K562 (cell line): ENCODE measurements at regions not wholly inside any gene's neighbourhood (a gene's known extent, or its start where the extent isn't known, plus 50 kb on each side); places are given as distances from the start of the nearest gene placed in this dataset.

Experiments used
- ATAC-seq: fragments of 200-7000 bp; cut with Tn5 transposase; 3 replicates; pipeline ENCODE4 v1.9.1; 2020; ENCODE audit warnings: moderate library complexity
- BruUV-seq: library from RNA; stranded (reverse); fragments of 400-500 nt; replicated peaks from 2 replicates; lab custom pipeline; 2021; lab: Mats Ljungman, UMichigan
- CTCF ChIA-PET: fragments of 300-600 bp; formaldehyde crosslinking; extraction: SDS; loops from one replicate; lab custom pipeline; 2021; ENCODE audit warnings: low intra/inter-chr PET ratio; lab: Yijun Ruan, JAX
- POLR2A ChIA-PET: fragments of 300-600, 350-650 bp; sonication (Branson Sonifier 250); formaldehyde crosslinking; extraction: SDS; loops from one replicate; lab custom pipeline; 2021; ENCODE audit warnings: antibody characterized with exemption, inconsistent platforms; lab: Yijun Ruan, JAX
- DNase-seq, 4 experiments: peaks; one replicate each; pipeline versions ENCODE4 v3.0.0 to v3.0.0-alpha.2; 2011 to 2018; ENCODE audit warnings: low spot score in 3 of 4, mixed read lengths in 3 of 4; ENCODE audit errors: extremely low read depth in 1 of 4
- FAIRE-seq: peaks from 2 replicates; lab custom pipeline; 2011; peaks lifted over from hg19 to GRCh38; lab: Jason Lieb, UNC
- H2AFZ ChIP-seq: 2 replicates; pipeline ENCODE4 v1.6.0; 2011; ENCODE audit warnings: low read depth, low read length, control low read depth, inconsistent platforms
- H3K27ac ChIP-seq: fragments of 200-600 bp; 3 replicates; pipeline ENCODE4 v1.8.0; 2011; ENCODE audit warnings: low read depth, mild to moderate bottlenecking, control low read depth, inconsistent platforms, low read length, moderate library complexity, mixed read lengths; ENCODE audit errors: extremely low read depth
- H3K27me3 ChIP-seq, 2 experiments: fragments of 300-600 bp in 1 of 2; 2 replicates in 1 of 2; 3 replicates in 1 of 2; pipeline versions ENCODE4 v1.6.0 to v1.8.0; 2011; ENCODE audit warnings: inconsistent platforms in 2 of 2, low read length in 2 of 2, mild to moderate bottlenecking in 1 of 2, mixed read lengths in 1 of 2, moderate library complexity in 1 of 2; ENCODE audit not compliant: control insufficient read depth in 2 of 2, insufficient read depth in 2 of 2
- H3K36me3 ChIP-seq: fragments of 300-600 bp; 3 replicates; pipeline ENCODE4 v1.8.0; 2011; ENCODE audit warnings: mild to moderate bottlenecking, low read length, inconsistent platforms; ENCODE audit not compliant: control insufficient read depth, insufficient read depth
- H3K4me1 ChIP-seq, 2 experiments: fragments of 200-600 bp in 1 of 2; replicated peaks in 1 of 2; 2 replicates in 1 of 2; 3 replicates in 1 of 2; pipeline versions ENCODE4 v1.5.1 to v1.8.0; 2011; ENCODE audit warnings: inconsistent platforms in 2 of 2, low read length in 2 of 2, mild to moderate bottlenecking in 1 of 2, mixed read lengths in 1 of 2, moderate library complexity in 1 of 2; ENCODE audit not compliant: control insufficient read depth in 2 of 2, insufficient read depth in 2 of 2
- H3K4me2 ChIP-seq: 2 replicates; pipeline ENCODE4 v1.6.1; 2011; ENCODE audit warnings: low read length, control low read depth, inconsistent platforms, mixed read lengths; ENCODE audit not compliant: insufficient read depth
- H3K4me3 ChIP-seq: fragments of 200-600 bp; sonication (generic), shearing (Covaris generic); 2 replicates; pipeline ENCODE4 v1.5.1; 2016; ENCODE audit warnings: control low read depth, inconsistent platforms
- H3K79me2 ChIP-seq: fragments of 200-600 bp; 3 replicates; pipeline ENCODE4 v1.8.0; 2011; ENCODE audit warnings: low read length, inconsistent platforms; ENCODE audit not compliant: control insufficient read depth, insufficient read depth
- H3K9ac ChIP-seq, 2 experiments: 2 replicates each; pipeline versions ENCODE4 v1.6.0 to v1.6.1; 2011; ENCODE audit warnings: low read depth in 2 of 2, low read length in 2 of 2, control low read depth in 1 of 2, inconsistent platforms in 1 of 2, mild to moderate bottlenecking in 1 of 2, mixed read lengths in 1 of 2; ENCODE audit not compliant: insufficient read depth in 1 of 2
- H3K9me1 ChIP-seq: one replicate; pipeline ENCODE4 v1.6.0; 2011; ENCODE audit warnings: inconsistent platforms, mild to moderate bottlenecking, low read length, moderate library complexity; ENCODE audit not compliant: control insufficient read depth, insufficient read depth
- H3K9me3 ChIP-seq: replicated peaks from 2 replicates; pipeline ENCODE4 v1.5.1; 2011; ENCODE audit warnings: low read depth, low read length, inconsistent platforms; ENCODE audit not compliant: control insufficient read depth, insufficient read depth
- H4K20me1 ChIP-seq: replicated peaks from 2 replicates; pipeline ENCODE4 v1.6.1; 2011; ENCODE audit warnings: low read length, inconsistent platforms, mixed read lengths; ENCODE audit not compliant: control insufficient read depth, insufficient read depth
- BRF1 ChIP-seq: IDR thresholded peaks from 3 replicates; pipeline ENCODE4 v1.6.1; 2011; ENCODE audit warnings: borderline replicate concordance, mild to moderate bottlenecking; ENCODE audit not compliant: insufficient read length; ENCODE audit errors: extremely low read depth
- CHD2 ChIP-seq: IDR thresholded peaks from 2 replicates; pipeline ENCODE4 v1.6.1; 2011; ENCODE audit warnings: low read depth, low read length
- CREB3L1 ChIP-seq: fragments of 450-650 bp; IDR thresholded peaks from 2 replicates; pipeline ENCODE4 v1.6.1; 2014; ENCODE audit warnings: low read depth, mild to moderate bottlenecking, moderate library complexity, borderline replicate concordance
- CREM ChIP-seq: IDR thresholded peaks from 2 replicates; pipeline ENCODE4 v1.6.1; 2014; ENCODE audit warnings: antibody characterized with exemption, low read depth
- EHMT2 ChIP-seq: fragments of 450-650 bp; IDR thresholded peaks from 2 replicates; pipeline ENCODE4 v1.6.1; 2018; ENCODE audit warnings: antibody characterized with exemption
- EP400 ChIP-seq: fragments of 450-650 bp; IDR thresholded peaks from 2 replicates; pipeline ENCODE4 v1.6.1; 2017; ENCODE audit warnings: antibody characterized with exemption, mild to moderate bottlenecking, moderate library complexity
- FOXJ3 ChIP-seq: sonication (generic); formaldehyde crosslinking; IDR thresholded peaks from 2 replicates; pipeline ENCODE4 v1.4.0; 2020; ENCODE audit warnings: mild to moderate bottlenecking, missing genetic modification reagents
- HMGN3 ChIP-seq: IDR thresholded peaks from 2 replicates; pipeline ENCODE4 v1.6.1; 2011; ENCODE audit warnings: borderline replicate concordance, low read depth, mild to moderate bottlenecking, mixed read lengths, low read length; ENCODE audit not compliant: insufficient read length; ENCODE audit errors: extremely low read depth
- MYNN ChIP-seq, 2 experiments: sonication (generic); formaldehyde crosslinking in 1 of 2; IDR thresholded peaks; 2 replicates each; pipeline versions ENCODE4 v1.5.0 to v1.6.1; 2016 to 2020; ENCODE audit warnings: antibody characterized with exemption in 1 of 2, missing genetic modification reagents in 1 of 2
- PHB ChIP-seq: fragments of 250-450 bp; sonication (Bioruptor Pico); IDR thresholded peaks from 2 replicates; pipeline ENCODE4 v1.5.0; 2021
- RERE ChIP-seq: sonication (generic); formaldehyde crosslinking; IDR thresholded peaks from 2 replicates; pipeline ENCODE4 v1.8.0; 2023; ENCODE audit warnings: missing genetic modification reagents, mild to moderate bottlenecking, borderline replicate concordance
- TFE3 ChIP-seq: fragments of 450-650 bp; formaldehyde crosslinking; IDR thresholded peaks from 2 replicates; pipeline ENCODE4 v1.4.0; 2020; ENCODE audit warnings: mild to moderate bottlenecking, mixed read lengths
- ZNF436 ChIP-seq: fragments of 250-450, 450-650 bp; sonication (Bioruptor Pico); formaldehyde crosslinking; IDR thresholded peaks from 2 replicates; pipeline ENCODE4 v1.7.0; 2020; ENCODE audit warnings: mild to moderate bottlenecking
- WGBS: fragments of 100-300 bp; shearing (Covaris generic); methylation state at CpG from one replicate; pipeline ENCODE4 v1.1.6; 2016; ENCODE audit warnings: low coverage, mixed read lengths; ENCODE audit not compliant: insufficient coverage; ENCODE audit errors: missing lambda C conversion rate; 5-methylcytosine and 5-hydroxymethylcytosine counted together
- in situ Hi-C: fragments of 300-500 bp; cut with MboI; formaldehyde crosslinking; loops from 4 replicates; pipeline ENCODE4 v1.15.0; 2018; ENCODE audit warnings: inconsistent platforms, mixed read lengths
- intact Hi-C: fragments of 100-400 bp; cut with micrococcal nuclease; formaldehyde crosslinking; loops from 2 replicates; pipeline ENCODE4 v1.14.2; 2022

- 5% methylated on average over 6 of the region's 7 CpGs for WGBS
- no peak overlapping the region for H3K4me3 ChIP-seq
- no peak for ATAC-seq
- intact Hi-C loops = no loop called here
- in situ Hi-C loops = no loop called here
- no peaks in the 10 kb centered on the region for H3K79me2 ChIP-seq
- no peaks in the 10 kb centered on the region for H3K27me3 ChIP-seq
- POLR2A ChIA-PET = interaction anchor here (0.9 kb wide), 1 partner anchor 10 kb away, joined by 3 read pairs; no protein-coding TSS in a partner anchor
- H3K27ac ChIP-seq = no peak overlapping the region
- no peaks in the 10 kb centered on the region for H3K9me1 ChIP-seq
- H3K9ac ChIP-seq = no peak overlapping the region
- BruUV-seq = no TSS peak
- no peaks in the 10 kb centered on the region for H3K36me3 ChIP-seq
- DNase-seq = no peak
- CTCF ChIA-PET = no interaction called here
- FAIRE-seq = no peak
- H3K9me3 ChIP-seq = no peaks in the 10 kb centered on the region
- no peaks in the 10 kb centered on the region for H4K20me1 ChIP-seq
- no peak overlapping the region for H2AFZ ChIP-seq
- H3K4me1 ChIP-seq = no peaks in the 10 kb centered on the region
- no peak overlapping the region for H3K4me2 ChIP-seq
- TF ChIP-seq RERE (CRISPR knock-in tag) (no peak), ZNF436 (no peak), EHMT2 (no peak), FOXJ3 (CRISPR knock-in tag) (no peak), EP400 (no peak), CREB3L1 (no peak), MYNN (IDR thresholded peaks at IDR 0.05) (no peak), MYNN (CRISPR knock-in tag; IDR thresholded peaks at IDR 0.05) (no peak), PHB (no peak), BRF1 (no peak), TFE3 (CRISPR knock-in tag) (no peak), HMGN3 (no peak), CHD2 (no peak), CREM (no peak)
These were observed 184.4 kb upstream of the HTR2A start for GRCh38 chr13:47081246-47081645.
